Endothelial cell (in vitro differentiated cells): ENCODE measurements at regions not wholly inside any gene's neighbourhood (a gene's known extent, or its start where the extent isn't known, plus 50 kb on each side); places are given as distances from the start of the nearest gene placed in this dataset.
"Not testable (repeated sequence)": the region's sequence is repeated elsewhere in the genome, so short reads cannot be mapped to it uniquely, and the experiment has no call there.

Experiments used
- DNase-seq: peaks from one replicate; pipeline ENCODE4 v3.0.0; 2021; ENCODE audit warnings: low spot score
- H3K27ac Mint-ChIP-seq: one replicate; pipeline ENCODE4 v1.8.0; 2021; ENCODE audit warnings: mixed read lengths, inconsistent platforms; ENCODE audit not compliant: unreplicated experiment
- H3K27me3 Mint-ChIP-seq: one replicate; pipeline ENCODE4 v1.8.0; 2021; ENCODE audit warnings: mild to moderate bottlenecking, moderate library complexity, mixed read lengths, inconsistent platforms; ENCODE audit not compliant: unreplicated experiment
- H3K36me3 Mint-ChIP-seq: one replicate; pipeline ENCODE4 v1.8.0; 2021; ENCODE audit warnings: mild to moderate bottlenecking, low read depth, mixed read lengths, inconsistent platforms; ENCODE audit not compliant: unreplicated experiment
- H3K4me1 Mint-ChIP-seq: one replicate; pipeline ENCODE4 v1.8.0; 2021; ENCODE audit warnings: mild to moderate bottlenecking, mixed read lengths, inconsistent platforms; ENCODE audit not compliant: unreplicated experiment
- H3K4me3 Mint-ChIP-seq: one replicate; pipeline ENCODE4 v1.8.0; 2021; ENCODE audit warnings: mild to moderate bottlenecking, mixed read lengths, inconsistent platforms; ENCODE audit not compliant: unreplicated experiment
- H3K9me3 Mint-ChIP-seq: one replicate; pipeline ENCODE4 v1.8.0; 2021; ENCODE audit warnings: mixed read lengths, inconsistent platforms; ENCODE audit not compliant: unreplicated experiment
- CTCF ChIP-seq: fragments of 200-600 bp; sonication (generic); IDR thresholded peaks from one replicate; pipeline ENCODE4 v1.5.0; 2021; ENCODE audit warnings: antibody characterized with exemption; ENCODE audit not compliant: unreplicated experiment

GRCh38 chr12:59294221-59294620 lies 301.6 kb upstream of the SLC16A7 start:
- Mint-ChIP-seq H3K36me3 (no peaks in the 10 kb centered on the region), H3K4me3 (no peak overlapping the region), H3K4me1 (no peaks in the 10 kb centered on the region), H3K27ac (no peak overlapping the region), H3K9me3 (no peaks in the 10 kb centered on the region), H3K27me3 (no peaks in the 10 kb centered on the region)
- no peak for DNase-seq
- TF ChIP-seq CTCF: no peak

GRCh38 chr12:59282999-59283398 lies 312.8 kb upstream of the SLC16A7 start:
- TF ChIP-seq CTCF: no peak
- H3K4me3 Mint-ChIP-seq: no peak overlapping the region
- no peak overlapping the region for H3K27ac Mint-ChIP-seq
- H3K9me3 Mint-ChIP-seq: no peaks in the 10 kb centered on the region
- H3K36me3 Mint-ChIP-seq: no peaks in the 10 kb centered on the region
- no peak for DNase-seq
- H3K4me1 Mint-ChIP-seq: no peaks in the 10 kb centered on the region
- H3K27me3 Mint-ChIP-seq: no peaks in the 10 kb centered on the region

GRCh38 chr12:59273561-59273960 lies 322.3 kb upstream of the SLC16A7 start:
- H3K36me3 Mint-ChIP-seq, H3K9me3 Mint-ChIP-seq, H3K27ac Mint-ChIP-seq, DNase-seq, H3K4me1 Mint-ChIP-seq, H3K27me3 Mint-ChIP-seq, H3K4me3 Mint-ChIP-seq: not testable (repeated sequence)

- H3K4me3 Mint-ChIP-seq: no peak overlapping the region
- no peaks in the 10 kb centered on the region for H3K4me1 Mint-ChIP-seq
- H3K36me3 Mint-ChIP-seq: no peaks in the 10 kb centered on the region
- H3K27me3 Mint-ChIP-seq: peaks cover 2% of the 10 kb centered on the region
- H3K27ac Mint-ChIP-seq: no peak overlapping the region
- H3K9me3 Mint-ChIP-seq: no peaks in the 10 kb centered on the region
- DNase-seq: no peak
- TF ChIP-seq CTCF: no peak
These were observed 327.5 kb upstream of the SLC16A7 start for GRCh38 chr12:59268295-59268809.

- Mint-ChIP-seq H3K4me1 (no peaks in the 10 kb centered on the region), H3K36me3 (no peaks in the 10 kb centered on the region), H3K9me3 (no peaks in the 10 kb centered on the region), H3K27ac (no peak overlapping the region), H3K4me3 (no peak overlapping the region), H3K27me3 (no peaks in the 10 kb centered on the region)
- no peak for DNase-seq
- TF ChIP-seq CTCF: no peak
These were observed 335.6 kb upstream of the SLC16A7 start for GRCh38 chr12:59260202-59260601.

GRCh38 chr12:59252731-59253130 lies 332.4 kb upstream of the LRIG3 start:
- no peaks in the 10 kb centered on the region for H3K27me3 Mint-ChIP-seq
- peaks cover 13% of the 10 kb centered on the region for H3K9me3 Mint-ChIP-seq
- TF ChIP-seq CTCF: no peak
- H3K27ac Mint-ChIP-seq: no peak overlapping the region
- DNase-seq: no peak
- no peak overlapping the region for H3K4me3 Mint-ChIP-seq
- no peaks in the 10 kb centered on the region for H3K4me1 Mint-ChIP-seq
- H3K36me3 Mint-ChIP-seq: peaks cover 9% of the 10 kb centered on the region
